ENCODE measurements at regions not wholly inside any gene's neighbourhood (a gene's known extent, or its start where the extent isn't known, plus 50 kb on each side); places are given as distances from the start of the nearest gene placed in this dataset.

DNA sequence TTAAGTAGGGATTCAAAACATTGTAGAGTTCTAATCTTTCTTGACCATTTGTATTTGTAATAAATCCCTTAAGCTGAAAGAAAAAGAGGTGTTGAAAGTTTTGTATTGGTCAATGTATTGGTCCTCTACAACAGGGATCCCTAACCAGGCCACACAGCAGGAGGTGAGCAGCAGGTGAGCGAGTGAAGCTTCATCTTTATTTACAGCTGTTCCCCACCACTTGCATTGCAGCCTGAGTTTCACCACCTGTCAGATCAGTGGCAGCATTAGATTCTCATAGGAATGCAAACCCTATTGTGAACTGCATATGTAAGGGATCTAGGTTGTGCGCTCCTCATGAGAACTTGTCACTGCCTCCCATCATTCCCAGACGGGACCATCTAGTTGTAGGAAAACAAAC is 715.7 kb upstream of the NXPH2 start:
- no peak for DNase-seq (ENCODE audit: unreplicated experiment)
- peaks cover 34% of the 10 kb centered on the region for H3K9me3 Mint-ChIP-seq (ENCODE audit: unreplicated experiment)
- POLR2A ChIA-PET: no interaction called here
- TF ChIP-seq, protein P1, sequence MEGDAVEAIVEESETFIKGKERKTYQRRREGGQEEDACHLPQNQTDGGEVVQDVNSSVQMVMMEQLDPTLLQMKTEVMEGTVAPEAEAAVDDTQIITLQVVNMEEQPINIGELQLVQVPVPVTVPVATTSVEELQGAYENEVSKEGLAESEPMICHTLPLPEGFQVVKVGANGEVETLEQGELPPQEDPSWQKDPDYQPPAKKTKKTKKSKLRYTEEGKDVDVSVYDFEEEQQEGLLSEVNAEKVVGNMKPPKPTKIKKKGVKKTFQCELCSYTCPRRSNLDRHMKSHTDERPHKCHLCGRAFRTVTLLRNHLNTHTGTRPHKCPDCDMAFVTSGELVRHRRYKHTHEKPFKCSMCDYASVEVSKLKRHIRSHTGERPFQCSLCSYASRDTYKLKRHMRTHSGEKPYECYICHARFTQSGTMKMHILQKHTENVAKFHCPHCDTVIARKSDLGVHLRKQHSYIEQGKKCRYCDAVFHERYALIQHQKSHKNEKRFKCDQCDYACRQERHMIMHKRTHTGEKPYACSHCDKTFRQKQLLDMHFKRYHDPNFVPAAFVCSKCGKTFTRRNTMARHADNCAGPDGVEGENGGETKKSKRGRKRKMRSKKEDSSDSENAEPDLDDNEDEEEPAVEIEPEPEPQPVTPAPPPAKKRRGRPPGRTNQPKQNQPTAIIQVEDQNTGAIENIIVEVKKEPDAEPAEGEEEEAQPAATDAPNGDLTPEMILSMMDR (IDR thresholded peaks at IDR 0.05; ENCODE audit: unreplicated experiment): no peak
- intact Hi-C loops (cut with micrococcal nuclease): no loop called here
- H3K27ac Mint-ChIP-seq (ENCODE audit: low read depth, unreplicated experiment): no peak overlapping the region
- no TSS peak for BruUV-seq (replicated peaks)
- no peaks in the 10 kb centered on the region for H3K4me1 Mint-ChIP-seq (ENCODE audit: insufficient read depth, unreplicated experiment)
- peaks cover 12% of the 10 kb centered on the region for H3K27me3 Mint-ChIP-seq (ENCODE audit: insufficient read depth, unreplicated experiment)
- no peaks in the 10 kb centered on the region for H3K36me3 Mint-ChIP-seq (ENCODE audit: insufficient read depth, unreplicated experiment)
- CTCF ChIA-PET: no interaction called here
- no peak overlapping the region for H3K4me3 Mint-ChIP-seq (ENCODE audit: unreplicated experiment)

DNA sequence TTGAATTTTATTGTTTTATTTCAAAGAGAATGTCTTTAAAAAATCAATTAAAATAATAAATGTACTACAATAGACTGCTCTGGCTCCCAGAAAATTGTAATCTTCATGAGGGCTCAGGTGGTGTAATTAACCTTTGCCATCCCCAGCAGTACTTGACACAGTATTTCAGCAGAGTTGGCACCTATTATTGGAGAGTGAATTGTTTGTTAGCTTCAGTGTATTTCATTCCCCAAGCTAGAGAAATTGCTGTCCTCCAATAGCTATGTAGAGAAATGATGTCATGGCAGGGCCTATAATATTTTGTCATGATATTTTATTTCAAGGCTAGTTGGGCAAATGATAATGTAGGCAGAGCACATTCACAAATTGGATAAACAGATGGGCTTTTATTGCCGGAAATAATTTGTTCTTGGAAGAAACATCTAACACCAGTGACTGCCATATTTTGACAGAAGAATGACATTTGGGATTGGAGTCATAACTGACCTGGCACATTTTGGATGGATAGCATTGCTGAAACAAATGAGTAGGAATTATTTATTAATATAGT is 712.0 kb upstream of the NXPH2 start:
- intact Hi-C loops (cut with micrococcal nuclease): no loop called here

DNA sequence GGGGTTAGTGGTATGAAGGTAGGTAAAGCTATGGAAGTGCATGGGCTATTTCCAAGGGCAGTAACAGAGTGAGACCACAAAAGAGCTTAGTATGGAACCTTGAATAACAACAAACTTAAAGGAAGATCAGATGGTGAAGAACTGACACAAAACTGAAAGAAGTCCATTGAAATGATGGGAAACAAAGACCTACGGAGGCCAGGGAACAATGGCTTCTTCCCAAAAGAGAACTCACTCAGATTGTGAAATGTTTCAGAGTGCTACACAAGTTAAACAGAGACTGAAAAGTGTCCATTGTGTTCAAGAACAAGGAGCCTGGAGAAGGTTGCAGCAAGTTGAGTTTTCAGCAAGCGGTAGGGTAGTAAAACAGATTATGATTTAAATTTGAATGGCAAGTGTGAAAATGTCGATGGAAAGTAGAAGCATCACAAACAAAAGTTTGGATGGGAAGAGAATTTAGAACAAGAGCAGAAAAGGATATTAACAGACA is 700.0 kb upstream of the NXPH2 start:
- intact Hi-C loops (cut with micrococcal nuclease): no loop called here
- CTCF ChIA-PET: interaction anchor here (0.7 kb wide), 1 partner anchor 240 kb away, joined by 3 read pairs; no protein-coding TSS in a partner anchor
- no TSS peak for BruUV-seq (replicated peaks)

More for the DNA sequence above, 712.0 kb upstream of the NXPH2 start:
- H3K4me1 Mint-ChIP-seq (ENCODE audit: insufficient read depth, unreplicated experiment): peaks cover 4% of the 10 kb centered on the region
- BruUV-seq (replicated peaks): no TSS peak
- H3K9me3 Mint-ChIP-seq (ENCODE audit: unreplicated experiment): peaks cover 17% of the 10 kb centered on the region
- ChIA-PET POLR2A (no interaction called here), CTCF (no interaction called here)
- H3K4me3 Mint-ChIP-seq (ENCODE audit: unreplicated experiment): no peak overlapping the region
- no peak overlapping the region for H3K27ac Mint-ChIP-seq (ENCODE audit: low read depth, unreplicated experiment)
- no peaks in the 10 kb centered on the region for H3K36me3 Mint-ChIP-seq (ENCODE audit: insufficient read depth, unreplicated experiment)
- DNase-seq (ENCODE audit: unreplicated experiment): no peak
- H3K27me3 Mint-ChIP-seq (ENCODE audit: insufficient read depth, unreplicated experiment): peaks cover 12% of the 10 kb centered on the region
- TF ChIP-seq, protein P1 (IDR thresholded peaks at IDR 0.05; ENCODE audit: unreplicated experiment): no peak

DNA sequence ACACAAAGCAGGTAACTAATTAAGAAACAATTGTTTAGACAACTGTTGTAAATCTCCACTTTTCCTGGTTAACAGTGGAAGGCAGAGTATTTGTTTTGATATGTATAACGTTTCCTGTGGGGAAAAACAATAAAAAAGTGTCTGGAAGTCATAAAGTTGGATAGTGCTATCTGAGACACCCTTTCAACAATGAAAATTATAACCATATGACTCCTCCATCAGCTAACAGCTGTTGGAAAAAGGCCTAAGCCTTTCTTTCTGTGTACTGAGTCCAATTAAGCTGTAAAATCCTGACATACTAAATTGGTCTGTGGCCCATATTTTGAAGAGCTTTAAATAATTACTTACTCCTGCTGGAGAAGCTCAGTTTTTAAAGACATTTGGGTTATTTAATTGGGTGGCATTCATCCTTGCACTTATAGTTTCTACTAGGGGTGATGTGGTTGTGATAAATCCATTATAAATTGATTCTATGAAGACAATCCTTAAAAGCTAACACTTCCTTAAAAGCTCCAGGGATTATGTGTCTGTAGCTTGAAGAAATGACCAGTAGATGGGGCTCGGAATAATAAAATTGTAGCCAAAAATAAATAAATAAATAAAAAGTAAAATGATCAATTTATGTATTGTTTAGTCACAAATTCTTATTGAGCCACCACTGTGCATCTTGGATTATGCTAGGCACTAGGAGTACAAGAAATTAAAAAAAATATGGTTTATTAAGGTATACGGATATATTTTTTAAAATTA is 698.1 kb upstream of the NXPH2 start:
- Mint-ChIP-seq H3K36me3 (ENCODE audit: insufficient read depth, unreplicated experiment) (no peaks in the 10 kb centered on the region), H3K27me3 (ENCODE audit: insufficient read depth, unreplicated experiment) (peaks cover 16% of the 10 kb centered on the region), H3K4me1 (ENCODE audit: insufficient read depth, unreplicated experiment) (no peaks in the 10 kb centered on the region), H3K9me3 (ENCODE audit: unreplicated experiment) (peaks cover 11% of the 10 kb centered on the region), H3K4me3 (ENCODE audit: unreplicated experiment) (no peak overlapping the region), H3K27ac (ENCODE audit: low read depth, unreplicated experiment) (no peak overlapping the region)
- intact Hi-C loops (cut with micrococcal nuclease): no loop called here
- TF ChIP-seq, protein P1 (IDR thresholded peaks at IDR 0.05; ENCODE audit: unreplicated experiment): peak; percentile 12
- no peak for DNase-seq (ENCODE audit: unreplicated experiment)
- CTCF ChIA-PET: interaction anchor here (0.6 to 1.1 kb wide), 2 partner anchors 335 to 555 kb away, joined by 3 to 4 read pairs; no protein-coding TSS in a partner anchor
- no TSS peak for BruUV-seq (replicated peaks)
- POLR2A ChIA-PET: interaction anchor here (0.6 kb wide), 1 partner anchor 11 kb away, joined by 3 read pairs; no protein-coding TSS in a partner anchor

More for the DNA sequence above, 700.0 kb upstream of the NXPH2 start:
- H3K4me3 Mint-ChIP-seq (ENCODE audit: unreplicated experiment): no peak overlapping the region
- TF ChIP-seq, protein P1 (IDR thresholded peaks at IDR 0.05; ENCODE audit: unreplicated experiment): no peak
- POLR2A ChIA-PET: no interaction called here
- no peak overlapping the region for H3K27ac Mint-ChIP-seq (ENCODE audit: low read depth, unreplicated experiment)
- no peak for DNase-seq (ENCODE audit: unreplicated experiment)
- no peaks in the 10 kb centered on the region for H3K36me3 Mint-ChIP-seq (ENCODE audit: insufficient read depth, unreplicated experiment)
- H3K9me3 Mint-ChIP-seq (ENCODE audit: unreplicated experiment): peaks cover 11% of the 10 kb centered on the region
- H3K27me3 Mint-ChIP-seq (ENCODE audit: insufficient read depth, unreplicated experiment): peaks cover 16% of the 10 kb centered on the region
- no peaks in the 10 kb centered on the region for H3K4me1 Mint-ChIP-seq (ENCODE audit: insufficient read depth, unreplicated experiment)

Measured in MCF 10A (cell line).